Adrenal gland (tissue), 9 donors: ENCODE measurements at regions not wholly inside any gene's neighbourhood (a gene's known extent, or its start where the extent isn't known, plus 50 kb on each side); places are given as distances from the start of the nearest gene placed in this dataset.
A peak's percentile ranks its signal among the peaks of the same experiment; 100 is the strongest.

Experiments
- DNase-seq, 7 donors: peaks; one replicate each; pipeline ENCODE4 v3.0.0-alpha.2; 2019 to 2020
- H3K27ac ChIP-seq, 5 donors: fragments of 200-600 bp; sonication (generic) in 4 of 5; 1 replicate in 3 of 5; 2 replicates in 2 of 5; pipeline versions ENCODE4 v1.5.1 to v1.8.0; 2016 to 2020; ENCODE audit warnings: mild to moderate bottlenecking in 1 of 5
- H3K27me3 ChIP-seq: fragments of 200-600 bp; 2 replicates; pipeline ENCODE4 v1.8.0; 2021
- H3K36me3 ChIP-seq, 2 donors: fragments of 200-600 bp; replicated peaks in 1 of 2; 1 replicate in 1 of 2; 2 replicates in 1 of 2; pipeline versions ENCODE4 v1.5.1 to v1.8.0; 2018 to 2022
- H3K4me1 ChIP-seq, 2 donors: fragments of 200-600 bp; replicated peaks in 1 of 2; 1 replicate in 1 of 2; 2 replicates in 1 of 2; pipeline versions ENCODE4 v1.5.1 to v1.8.0; 2018 to 2021
- H3K4me3 ChIP-seq, 4 donors: fragments of 200-600 bp; sonication (generic) in 3 of 4; one replicate each; pipeline ENCODE4 v1.5.1; 2016 to 2018
- H3K9me3 ChIP-seq, 3 donors: fragments of 200-600 bp; sonication (generic) in 1 of 3; replicated peaks in 1 of 3; 1 replicate in 2 of 3; 2 replicates in 1 of 3; pipeline versions ENCODE4 v1.5.1 to v1.8.0; 2016 to 2021
- CTCF ChIP-seq, 6 experiments: fragments of 450-650 bp in 4 of 6; fragments of 200-600 bp in 2 of 6; sonication (generic) in 1 of 6; IDR thresholded peaks; 1 replicate in 5 of 6; 2 replicates in 1 of 6; pipeline versions ENCODE4 v1.5.1 to v1.8.0; 2016 to 2021; ENCODE audit warnings: antibody characterized with exemption in 6 of 6, mild to moderate bottlenecking in 2 of 6, moderate library complexity in 1 of 6
- POLR2A ChIP-seq, 2 donors: fragments of 450-650 bp; IDR thresholded peaks; one replicate each; pipeline ENCODE4 v1.6.1; 2017; ENCODE audit warnings: antibody characterized with exemption in 2 of 2, mild to moderate bottlenecking in 2 of 2, moderate library complexity in 1 of 2
- WGBS, 4 donors: extraction: QIAGEN DNeasy Blood & Tissue Kit in 2 of 4; methylation state at CpG; one replicate each; pipeline versions ENCODE4 v1.1.5 to v1.1.7; 2013 to 2017; 5-methylcytosine and 5-hydroxymethylcytosine counted together
- intact Hi-C, 2 donors: fragments of 100-400 bp; cut with DNase I; formaldehyde crosslinking; loops; one replicate each; pipeline versions ENCODE4 v1.14.1 to v1.15.0; 2022 to 2023
- donor health status: healthy with polysubstance abuse.
- donor health status: Bipolar disorder and iron deficiency.
- donor health status: DM: yes; HTN: yes; CAD: no.
- donor health status: DM: no; HTN: no; CAD: no.
- donor health status: DM: no; HTN: no; CAD: no.

DNA sequence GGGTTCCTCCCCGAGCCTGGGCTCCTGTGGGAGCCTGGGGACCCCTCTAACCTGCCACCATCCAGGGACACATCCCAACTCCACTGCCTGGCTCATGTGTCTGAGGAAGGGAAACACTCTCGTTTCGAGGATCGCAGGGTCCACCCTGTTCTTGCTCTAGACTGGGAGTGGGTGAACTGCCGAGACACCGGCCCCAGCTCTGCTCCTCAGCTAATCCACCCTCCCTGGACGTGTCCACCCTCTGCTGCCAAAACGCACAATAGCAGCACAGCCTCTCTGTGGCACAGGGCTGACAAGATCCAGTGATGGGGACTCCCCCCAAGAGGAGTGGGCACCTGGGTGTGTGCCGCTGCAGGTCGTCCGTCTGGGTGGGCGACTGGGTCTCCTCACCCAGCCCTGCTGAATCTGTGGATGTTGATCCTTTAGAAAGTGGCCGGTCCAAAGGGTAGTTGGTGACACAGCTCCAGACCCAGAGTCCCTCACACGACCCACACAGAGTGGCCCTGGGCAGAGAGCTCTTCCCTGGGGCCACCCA, 65.2 kb upstream of the FAM20C start:
- intact Hi-C loops, result no loop called here
- H3K4me3 ChIP-seq, result no peak overlapping the region
- H3K27ac ChIP-seq, result no peak overlapping the region
- no peaks in the 10 kb centered on the region for H3K36me3 ChIP-seq
- 82 to 90% (median 86%) methylated on average over 8 to 14 of the region's 14 CpGs for WGBS, 4 donors
- peaks cover 0 to 20% of the 10 kb centered on the region in 2 donors for H3K4me1 ChIP-seq
- no peaks in the 10 kb centered on the region for H3K9me3 ChIP-seq
- H3K27me3 ChIP-seq, result no peaks in the 10 kb centered on the region
- TF ChIP-seq CTCF (IDR thresholded peaks at IDR 0.05) (no peak), POLR2A (IDR thresholded peaks at IDR 0.05) (no peak)
- peak in 1 of 7 donors; percentile 28 for DNase-seq

DNA sequence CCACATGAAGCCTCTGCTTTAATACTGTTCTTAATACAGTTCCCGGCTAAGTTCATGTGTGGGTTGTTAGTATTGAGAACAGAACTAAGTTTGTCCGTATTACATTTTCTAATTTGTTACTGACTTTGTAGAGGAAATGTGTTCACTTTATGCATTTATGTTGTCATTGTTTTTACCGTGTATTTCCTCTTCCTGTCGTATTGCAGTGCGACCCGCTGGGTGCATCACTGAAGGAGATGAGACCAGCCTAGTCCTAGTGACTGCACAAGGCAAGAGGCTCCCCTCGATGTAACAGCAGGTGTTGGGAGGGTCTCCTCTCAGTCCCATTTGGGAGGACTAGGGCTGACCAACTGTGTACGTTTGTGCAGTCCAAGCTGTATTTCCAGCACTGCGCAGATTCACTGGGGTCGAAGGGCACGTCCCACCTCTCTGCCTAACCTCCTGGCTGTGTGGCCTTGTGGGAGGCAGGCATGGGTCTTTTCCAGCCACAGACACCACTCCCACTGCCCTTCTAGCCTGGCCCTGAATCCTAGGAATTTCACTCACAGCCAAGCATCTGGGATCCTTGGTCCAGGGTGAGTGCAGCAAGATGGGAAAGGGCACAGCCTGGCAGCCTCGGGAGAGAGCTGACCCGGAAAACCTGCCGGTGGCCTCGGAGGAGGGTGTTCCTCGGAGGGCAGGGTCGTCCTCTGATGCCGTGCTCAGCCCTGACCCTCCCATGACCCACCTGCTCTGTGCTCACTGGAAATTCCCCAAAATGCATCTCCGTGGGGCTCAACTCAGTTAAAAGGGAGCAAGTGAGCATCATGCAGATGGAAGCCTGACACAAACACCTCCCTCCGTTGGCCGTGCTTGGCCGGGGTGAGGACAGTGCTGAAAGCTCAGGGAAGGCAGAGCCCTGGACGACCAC, 63.9 kb upstream of the FAM20C start:
- no peaks in the 10 kb centered on the region for H3K36me3 ChIP-seq
- no peaks in the 10 kb centered on the region for H3K27me3 ChIP-seq
- 72 to 81% (median 78%) methylated on average over 12 to 23 of the region's 23 CpGs for WGBS, 4 donors
- intact Hi-C loops, result no loop called here
- DNase-seq, result no peak
- H3K9me3 ChIP-seq, result no peaks in the 10 kb centered on the region
- TF ChIP-seq CTCF (IDR thresholded peaks at IDR 0.05), result no peak
- TF ChIP-seq POLR2A (IDR thresholded peaks at IDR 0.05), result no peak
- no peak overlapping the region for H3K27ac ChIP-seq
- H3K4me3 ChIP-seq, result no peak overlapping the region
- peaks cover 0 to 20% of the 10 kb centered on the region in 2 donors for H3K4me1 ChIP-seq

DNA sequence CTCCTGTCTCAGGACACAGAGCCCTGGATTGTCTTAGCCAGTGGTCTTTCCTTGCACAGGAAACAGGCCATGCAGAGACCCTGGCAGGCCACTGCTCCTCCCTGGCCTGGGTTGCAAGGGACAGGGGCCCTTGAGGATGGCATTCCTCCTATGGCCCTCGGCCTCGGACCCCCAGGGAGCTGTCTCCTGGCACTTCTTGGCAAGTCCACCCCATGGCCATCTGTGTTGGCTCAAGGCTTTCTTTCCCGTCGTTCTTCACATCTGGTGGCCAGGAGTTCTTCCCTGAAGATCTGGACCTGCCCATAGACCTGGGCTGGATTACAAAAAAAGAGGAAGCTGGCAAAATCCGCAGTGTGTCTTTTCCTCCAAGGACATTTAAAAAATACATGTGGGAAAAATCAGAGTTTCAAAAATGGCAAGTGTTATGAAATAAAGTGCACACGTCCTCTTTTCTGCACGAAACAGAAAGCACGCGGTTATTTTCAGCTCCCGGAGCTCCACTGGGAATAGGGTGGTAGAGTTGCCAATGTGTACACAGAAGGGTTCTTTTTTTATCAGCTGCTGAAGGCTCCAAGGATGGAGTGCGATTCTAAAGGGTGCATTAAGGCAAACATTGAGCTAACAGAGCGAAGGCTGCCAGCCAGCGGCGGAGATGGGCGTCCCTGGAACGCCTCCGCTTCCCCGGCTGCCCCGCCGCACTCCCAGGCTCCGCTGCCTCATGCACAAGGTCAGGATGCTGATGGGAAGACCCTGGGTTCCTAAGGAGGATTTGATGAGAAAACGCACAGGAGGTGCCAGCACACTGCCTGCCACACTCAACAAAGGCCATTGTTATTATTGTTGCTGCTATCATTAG, 62.8 kb upstream of the FAM20C start:
- Histone ChIP-seq H3K9me3 (no peaks in the 10 kb centered on the region), H3K4me3 (no peak overlapping the region), H3K27ac (peak overlapping the region in 2 of 5 donors; percentile 45 to 48), H3K36me3 (no peaks in the 10 kb centered on the region), H3K27me3 (no peaks in the 10 kb centered on the region), H3K4me1 (peaks cover 0 to 20% of the 10 kb centered on the region in 2 donors)
- DNase-seq, result peak in 1 of 7 donors; percentile 43
- 36 to 52% (median 42%) methylated on average over 20 to 22 of the region's 22 CpGs for WGBS, 4 donors
- TF ChIP-seq CTCF (IDR thresholded peaks at IDR 0.05), result no peak
- TF ChIP-seq POLR2A (IDR thresholded peaks at IDR 0.05), result no peak
- intact Hi-C loops, result no loop called here

- Histone ChIP-seq H3K36me3 (no peaks in the 10 kb centered on the region), H3K9me3 (no peaks in the 10 kb centered on the region), H3K27me3 (no peaks in the 10 kb centered on the region), H3K4me1 (peaks cover 0 to 20% of the 10 kb centered on the region in 2 donors), H3K4me3 (no peak overlapping the region), H3K27ac (peak overlapping the region in 1 of 5 donors; percentile 21)
- DNase-seq, result no peak
- 65 to 77% (median 75%) methylated on average over 7 of the region's 7 CpGs for WGBS, 4 donors
- intact Hi-C loops, result no loop called here
- TF ChIP-seq CTCF (IDR thresholded peaks at IDR 0.05) (no peak), POLR2A (IDR thresholded peaks at IDR 0.05) (no peak)
Observed at GRCh38 chr7:130222-130572, 62.2 kb upstream of the FAM20C start.
